HCT116 (cell line): ENCODE measurements at regions not wholly inside any gene's neighbourhood (a gene's known extent, or its start where the extent isn't known, plus 50 kb on each side); places are given as distances from the start of the nearest gene placed in this dataset.

Experiments used
- ATAC-seq: fragments of 200-7000 bp; cut with Tn5 transposase; 2 replicates; pipeline ENCODE4 v1.9.1; 2020; ENCODE audit warnings: mild to moderate bottlenecking, moderate library complexity
- BruUV-seq: library from RNA; stranded (reverse); fragments of 400-500 nt; replicated peaks from 2 replicates; lab custom pipeline; 2021; lab: Mats Ljungman, UMichigan
- CTCF ChIA-PET: fragments of 300-600 bp; sonication (Branson Sonifier 250); formaldehyde crosslinking; loops from one replicate; lab custom pipeline; 2021; ENCODE audit warnings: antibody characterized with exemption; lab: Charles Lee
- POLR2A ChIA-PET: fragments of 300-600, 350-600 bp; sonication (Branson Sonifier 250); formaldehyde crosslinking; loops from one replicate; lab custom pipeline; 2021; ENCODE audit warnings: antibody characterized with exemption; lab: Charles Lee
- RAD21 ChIA-PET, 2 experiments: fragments of 300-600 bp; sonication (Branson Sonifier 250); formaldehyde crosslinking; loops; one replicate each; lab custom pipeline; 2023; ENCODE audit warnings: low total read pairs in 2 of 2; ENCODE audit not compliant: uncharacterized antibody in 2 of 2, unreplicated experiment in 2 of 2, low non-redundant PET in 1 of 2; lab: Charles Lee
- DNase-seq: peaks from one replicate; pipeline ENCODE4 v3.0.0-alpha.2; 2010; ENCODE audit warnings: low read depth, low spot score
- H2AFZ ChIP-seq: fragments of 200-600 bp; shearing (Covaris generic), sonication (generic); 2 replicates; pipeline ENCODE4 v1.6.1; 2017; ENCODE audit warnings: low read depth, mixed run types, mixed read lengths, antibody characterized with exemption, low read length; ENCODE audit not compliant: poor library complexity, severe bottlenecking
- H3K27ac ChIP-seq: 2 replicates; pipeline ENCODE4 v1.5.1; 2012; ENCODE audit warnings: low read depth, low read length
- H3K27me3 ChIP-seq: fragments of 200-600 bp; sonication (generic); 2 replicates; pipeline ENCODE4 v1.6.1; 2016; ENCODE audit warnings: mixed run types, low read length, mixed read lengths; ENCODE audit not compliant: insufficient read depth
- H3K36me3 ChIP-seq, 2 experiments: fragments of 200-500 bp in 1 of 2; fragments of 200-600 bp in 1 of 2; sonication (Bioruptor generic) in 1 of 2; sonication (generic) in 1 of 2; 2 replicates each; pipeline versions ENCODE4 v1.5.1 to v1.6.1; 2014 to 2016; ENCODE audit warnings: low read length in 2 of 2, inconsistent platforms in 1 of 2, mixed read lengths in 1 of 2, mixed run types in 1 of 2; ENCODE audit not compliant: insufficient read depth in 2 of 2, control insufficient read depth in 1 of 2
- H3K4me1 ChIP-seq, 2 experiments: fragments of 200-600 bp in 1 of 2; sonication (generic) in 1 of 2; 2 replicates each; pipeline versions ENCODE4 v1.5.1 to v1.6.1; 2012 to 2017; ENCODE audit warnings: low read length in 2 of 2, inconsistent platforms in 1 of 2, mild to moderate bottlenecking in 1 of 2, mixed read lengths in 1 of 2, mixed run types in 1 of 2, moderate library complexity in 1 of 2; ENCODE audit not compliant: insufficient read depth in 2 of 2, control insufficient read depth in 1 of 2
- H3K4me2 ChIP-seq: fragments of 200-600 bp; sonication (generic); 2 replicates; pipeline ENCODE4 v1.6.1; 2017; ENCODE audit warnings: mixed run types, low read length, mixed read lengths
- H3K4me3 ChIP-seq, 2 experiments: fragments of 200-600 bp in 1 of 2; sonication (generic) in 1 of 2; replicated peaks in 1 of 2; 2 replicates each; pipeline ENCODE4 v1.5.1; 2011 to 2016; ENCODE audit warnings: low read length in 2 of 2, control low read depth in 1 of 2, low read depth in 1 of 2, mild to moderate bottlenecking in 1 of 2, mixed read lengths in 1 of 2, mixed run types in 1 of 2
- H3K79me2 ChIP-seq: fragments of 200-600 bp; sonication (generic); 2 replicates; pipeline ENCODE4 v1.6.1; 2017; ENCODE audit warnings: mild to moderate bottlenecking, mixed run types, low read length, moderate library complexity, mixed read lengths; ENCODE audit not compliant: insufficient read depth
- H3K9ac ChIP-seq: fragments of 200-600 bp; sonication (generic); 2 replicates; pipeline ENCODE4 v1.6.1; 2016; ENCODE audit warnings: low read length, mixed read lengths
- H3K9me2 ChIP-seq: fragments of 200-600 bp; sonication (generic), shearing (Covaris generic); 2 replicates; pipeline ENCODE4 v1.6.1; 2017; ENCODE audit warnings: mixed run types, mild to moderate bottlenecking, moderate library complexity; ENCODE audit not compliant: insufficient read depth
- H3K9me3 ChIP-seq, 2 experiments: fragments of 200-500 bp in 1 of 2; fragments of 200-600 bp in 1 of 2; sonication (Bioruptor generic) in 1 of 2; sonication (generic) in 1 of 2; 2 replicates each; pipeline ENCODE4 v1.6.1; 2014 to 2017; ENCODE audit warnings: low read length in 2 of 2, mixed read lengths in 2 of 2, inconsistent platforms in 1 of 2, low read depth in 1 of 2, mild to moderate bottlenecking in 1 of 2, mixed run types in 1 of 2, moderate library complexity in 1 of 2; ENCODE audit not compliant: control insufficient read depth in 1 of 2, insufficient read depth in 1 of 2
- H4K20me1 ChIP-seq: fragments of 200-600 bp; sonication (generic), shearing (Covaris generic); 2 replicates; pipeline ENCODE4 v1.6.1; 2017; ENCODE audit warnings: mixed run types, mild to moderate bottlenecking, moderate library complexity; ENCODE audit not compliant: insufficient read depth
- CBX3 ChIP-seq: IDR thresholded peaks from 2 replicates; pipeline ENCODE4 v1.6.1; 2012; ENCODE audit warnings: low read depth
- EZH2 ChIP-seq: fragments of 200-600 bp; sonication (generic); IDR thresholded peaks from 2 replicates; pipeline ENCODE4 v1.6.1; 2017; ENCODE audit warnings: antibody characterized with exemption, mixed run types
- EZH2phosphoT487 ChIP-seq: fragments of 200-600 bp; IDR thresholded peaks from 2 replicates; pipeline ENCODE4 v1.6.1; 2018; ENCODE audit warnings: antibody characterized with exemption, borderline replicate concordance
- JUND ChIP-seq: IDR thresholded peaks from 2 replicates; pipeline ENCODE4 v1.6.1; 2012
- MAX ChIP-seq: IDR thresholded peaks from 2 replicates; pipeline ENCODE4 v1.6.1; 2012
- POLR2A ChIP-seq: IDR thresholded peaks from 2 replicates; pipeline ENCODE4 v1.7.0; 2011; ENCODE audit warnings: borderline replicate concordance; ENCODE audit not compliant: insufficient read depth, insufficient read length; ENCODE audit errors: extremely low read depth
- POLR2AphosphoS5 ChIP-seq: IDR thresholded peaks from 2 replicates; pipeline ENCODE4 v1.6.1; 2011; ENCODE audit warnings: mild to moderate bottlenecking, low read depth, low read length, moderate library complexity
- RAD21 ChIP-seq: IDR thresholded peaks from 2 replicates; pipeline ENCODE4 v1.6.1; 2012; ENCODE audit warnings: low read depth, mild to moderate bottlenecking
- ZBTB33 ChIP-seq: IDR thresholded peaks from 2 replicates; pipeline ENCODE4 v1.6.1; 2011; ENCODE audit warnings: mild to moderate bottlenecking, low read length, moderate library complexity; ENCODE audit not compliant: insufficient replicate concordance; ENCODE audit errors: extremely low read depth
- intact Hi-C: fragments of 100-400 bp; cut with micrococcal nuclease; formaldehyde crosslinking; loops from 2 replicates; pipeline ENCODE4 v1.10.0; 2022
- TF ChIP-seq, protein P1 (sequence below): IDR thresholded peaks from 2 replicates; pipeline ENCODE4 v1.6.1; 2012; ENCODE audit warnings: low read depth

DNA sequence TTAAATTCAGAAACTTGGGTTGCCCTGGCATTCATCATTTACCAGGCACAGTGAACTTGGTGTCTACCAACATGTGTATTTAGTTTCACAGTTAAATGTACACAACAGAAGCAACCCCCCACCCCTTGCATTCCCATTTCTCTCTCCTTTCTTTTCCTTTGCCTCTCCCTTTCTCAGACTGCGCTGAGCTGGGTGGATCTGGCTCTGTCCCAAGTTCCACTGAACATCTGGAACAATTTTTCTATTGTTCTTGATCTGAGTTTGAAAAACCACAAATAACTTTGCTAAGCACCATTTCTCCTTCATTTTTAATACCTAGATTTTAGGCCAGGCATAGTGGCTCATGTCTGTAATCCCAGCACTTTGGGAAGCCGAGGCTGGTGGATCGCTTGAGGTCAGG lies 242.2 kb downstream of the ABHD5 start:
- Histone ChIP-seq H3K36me3 (no peaks in the 10 kb centered on the region), H3K27ac (no peak overlapping the region), H2AFZ (no peak overlapping the region), H3K79me2 (no peaks in the 10 kb centered on the region), H3K4me2 (no peak overlapping the region), H3K9ac (no peak overlapping the region), H3K4me1 (no peaks in the 10 kb centered on the region), H4K20me1 (no peaks in the 10 kb centered on the region; the same call in 1 of the 2 replicates), H3K4me3 (no peak overlapping the region), H3K9me3 (no peaks in the 10 kb centered on the region), H3K27me3 (0 out of 2 replicates have a peak, but pooled peaks cover 3% of the 10 kb centered on the region), H3K9me2 (no peaks in the 10 kb centered on the region)
- BruUV-seq = no TSS peak
- ATAC-seq = no peak
- ChIA-PET CTCF (no interaction called here), POLR2A (no interaction called here), RAD21 (no interaction called here)
- TF ChIP-seq CBX3 (no peak), JUND (no peak)
- intact Hi-C loops = no loop called here
- DNase-seq = no peak

DNA sequence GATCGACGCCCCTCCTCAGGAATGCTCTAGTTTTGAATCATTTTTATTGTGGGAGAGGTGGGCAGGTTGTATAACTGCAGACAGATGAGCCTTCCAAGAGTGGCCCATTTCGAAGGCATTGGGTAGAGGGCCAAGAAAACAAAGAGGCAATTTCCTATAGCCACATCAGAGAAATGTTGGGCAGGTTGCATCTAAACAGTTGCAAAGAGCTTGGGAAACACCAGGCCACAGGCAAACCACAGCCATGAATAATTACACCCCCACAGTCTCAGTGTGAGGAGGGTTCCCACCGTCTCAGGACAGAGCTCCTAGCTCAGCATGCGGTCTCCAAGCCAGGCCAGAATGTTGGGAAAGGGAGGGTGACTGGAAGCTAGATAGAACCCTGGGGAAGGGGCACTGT lies 257.3 kb downstream of the ABHD5 start:
- Histone ChIP-seq H3K27me3 (peaks cover 10% of the 10 kb centered on the region; the same call in 1 of the 2 replicates), H3K79me2 (no peaks in the 10 kb centered on the region), H3K36me3 (no peaks in the 10 kb centered on the region), H2AFZ (no peak overlapping the region), H4K20me1 (no peaks in the 10 kb centered on the region), H3K27ac (no peak overlapping the region), H3K9me3 (no peaks in the 10 kb centered on the region), H3K4me2 (no peak overlapping the region), H3K9ac (no peak overlapping the region), H3K9me2 (no peaks in the 10 kb centered on the region), H3K4me1 (no peaks in the 10 kb centered on the region), H3K4me3 (no peak overlapping the region)
- POLR2A ChIA-PET = no interaction called here
- ATAC-seq (no peak), DNase-seq (no peak)
- intact Hi-C loops = no loop called here
- RAD21 ChIA-PET = no interaction called here
- CTCF ChIA-PET = no interaction called here
- no TSS peak for BruUV-seq
- TF ChIP-seq, protein P1, sequence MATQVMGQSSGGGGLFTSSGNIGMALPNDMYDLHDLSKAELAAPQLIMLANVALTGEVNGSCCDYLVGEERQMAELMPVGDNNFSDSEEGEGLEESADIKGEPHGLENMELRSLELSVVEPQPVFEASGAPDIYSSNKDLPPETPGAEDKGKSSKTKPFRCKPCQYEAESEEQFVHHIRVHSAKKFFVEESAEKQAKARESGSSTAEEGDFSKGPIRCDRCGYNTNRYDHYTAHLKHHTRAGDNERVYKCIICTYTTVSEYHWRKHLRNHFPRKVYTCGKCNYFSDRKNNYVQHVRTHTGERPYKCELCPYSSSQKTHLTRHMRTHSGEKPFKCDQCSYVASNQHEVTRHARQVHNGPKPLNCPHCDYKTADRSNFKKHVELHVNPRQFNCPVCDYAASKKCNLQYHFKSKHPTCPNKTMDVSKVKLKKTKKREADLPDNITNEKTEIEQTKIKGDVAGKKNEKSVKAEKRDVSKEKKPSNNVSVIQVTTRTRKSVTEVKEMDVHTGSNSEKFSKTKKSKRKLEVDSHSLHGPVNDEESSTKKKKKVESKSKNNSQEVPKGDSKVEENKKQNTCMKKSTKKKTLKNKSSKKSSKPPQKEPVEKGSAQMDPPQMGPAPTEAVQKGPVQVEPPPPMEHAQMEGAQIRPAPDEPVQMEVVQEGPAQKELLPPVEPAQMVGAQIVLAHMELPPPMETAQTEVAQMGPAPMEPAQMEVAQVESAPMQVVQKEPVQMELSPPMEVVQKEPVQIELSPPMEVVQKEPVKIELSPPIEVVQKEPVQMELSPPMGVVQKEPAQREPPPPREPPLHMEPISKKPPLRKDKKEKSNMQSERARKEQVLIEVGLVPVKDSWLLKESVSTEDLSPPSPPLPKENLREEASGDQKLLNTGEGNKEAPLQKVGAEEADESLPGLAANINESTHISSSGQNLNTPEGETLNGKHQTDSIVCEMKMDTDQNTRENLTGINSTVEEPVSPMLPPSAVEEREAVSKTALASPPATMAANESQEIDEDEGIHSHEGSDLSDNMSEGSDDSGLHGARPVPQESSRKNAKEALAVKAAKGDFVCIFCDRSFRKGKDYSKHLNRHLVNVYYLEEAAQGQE = no peak
- TF ChIP-seq POLR2A (no peak), MAX (no peak), RAD21 (no peak), POLR2AphosphoS5 (no peak), EZH2 (no peak), ZBTB33 (no peak), EZH2phosphoT487 (no peak)
